Anterior cingulate cortex (tissue), 58 donors: ENCODE measurements at regions not wholly inside any gene's neighbourhood (a gene's known extent, or its start where the extent isn't known, plus 50 kb on each side); places are given as distances from the start of the nearest gene placed in this dataset.

ENCODE experiments used
- DNase-seq, 58 donors: peaks; one replicate each; lab custom pipeline; 2025; lab: John Stamatoyannopoulos, UW

- DNase-seq, result no peak
Measured at GRCh38 chr9:26334706-26335105, 557.9 kb downstream of the CAAP1 start.

GRCh38 chr9:26331223-26331622 lies 561.4 kb downstream of the CAAP1 start:
- DNase-seq, result no peak

DNA sequence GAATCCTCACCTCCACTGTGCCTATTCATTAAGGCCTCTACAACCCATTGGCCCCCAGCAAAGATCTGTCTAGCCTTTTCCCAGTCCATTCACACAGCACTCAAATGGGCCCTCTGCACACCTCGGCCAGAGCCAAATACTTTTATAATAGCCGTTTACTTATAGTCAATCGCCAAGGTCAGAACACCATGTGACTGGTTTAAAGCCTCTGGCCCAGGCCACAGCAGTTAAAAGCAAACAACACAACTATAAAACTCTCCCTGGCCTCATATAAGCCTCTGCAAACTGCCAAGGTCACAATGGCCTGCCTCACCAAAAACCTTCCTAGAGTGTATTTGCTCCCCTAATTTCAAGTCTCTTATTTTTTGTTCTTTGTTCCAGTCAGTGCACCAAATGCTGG lies 562.6 kb downstream of the CAAP1 start:
- DNase-seq, result no peak

- peak in 32 of 58 donors; percentile 2 to 53 (median 10) for DNase-seq
Measured at GRCh38 chr9:26326563-26326962, 566.0 kb downstream of the CAAP1 start.

- DNase-seq, result no peak
Measured at GRCh38 chr9:26325444-26325829, 567.2 kb downstream of the CAAP1 start.

GRCh38 chr9:26324786-26325443 lies 567.7 kb downstream of the CAAP1 start:
- no peak for DNase-seq

DNA sequence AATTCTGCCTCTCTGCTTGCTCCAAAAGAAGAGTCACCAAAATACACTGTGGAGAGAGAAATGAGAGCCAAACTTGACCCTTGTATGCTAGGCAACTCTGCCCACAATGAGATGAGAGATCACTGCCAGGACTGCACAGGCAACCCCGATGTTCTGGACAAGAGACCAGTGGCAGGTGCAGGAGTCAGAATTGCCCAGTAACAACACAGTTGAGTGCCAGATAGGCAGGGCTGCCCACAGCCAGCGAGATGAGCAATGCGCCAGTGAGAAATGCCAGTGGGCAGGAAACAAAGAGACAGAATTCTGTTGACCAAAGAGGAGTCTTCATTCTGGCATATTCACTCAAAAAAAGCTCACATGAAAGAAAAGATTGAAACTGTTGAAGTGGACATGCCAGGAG lies 570.7 kb downstream of the CAAP1 start:
- DNase-seq, result peak in 1 of 58 donors; percentile 14

DNA sequence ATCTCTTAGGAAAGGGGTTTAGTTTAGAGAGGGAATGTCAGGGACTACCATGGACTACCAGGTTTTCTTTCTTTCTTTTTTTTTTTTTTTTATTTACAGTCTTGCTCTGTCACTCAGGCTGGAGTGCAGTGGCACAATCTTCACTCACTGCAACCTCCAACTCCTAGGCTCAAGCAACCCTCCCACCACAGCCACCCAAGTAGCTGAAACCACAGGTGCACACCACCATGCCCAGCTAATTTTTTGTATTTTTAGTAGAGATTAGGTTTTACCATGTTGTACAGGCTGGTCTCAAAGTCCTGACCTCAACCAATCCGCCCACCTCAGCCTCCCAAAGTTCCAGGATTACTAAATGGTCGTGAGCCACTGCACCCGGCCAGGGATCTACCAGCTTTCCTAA lies 572.7 kb downstream of the CAAP1 start:
- DNase-seq, result no peak

DNA sequence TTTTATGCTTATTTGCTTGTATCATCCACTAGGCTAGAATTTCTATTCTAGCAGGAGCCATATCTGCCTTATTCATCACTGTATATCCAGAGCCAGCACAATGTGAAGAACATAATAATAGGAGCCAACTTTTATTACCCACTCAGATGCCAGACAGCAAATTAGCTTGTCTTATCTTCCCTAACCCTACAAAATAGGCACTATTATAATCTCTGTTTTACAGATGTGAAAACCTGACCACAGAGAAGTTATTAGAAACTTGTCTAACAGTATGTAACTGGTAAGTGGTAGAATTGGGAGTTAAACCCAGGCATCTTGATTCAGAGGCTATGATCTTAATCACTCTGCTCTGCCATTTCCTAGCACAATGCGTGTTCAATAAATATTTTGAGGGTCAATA lies 579.5 kb downstream of the CAAP1 start:
- DNase-seq, result no peak

DNA sequence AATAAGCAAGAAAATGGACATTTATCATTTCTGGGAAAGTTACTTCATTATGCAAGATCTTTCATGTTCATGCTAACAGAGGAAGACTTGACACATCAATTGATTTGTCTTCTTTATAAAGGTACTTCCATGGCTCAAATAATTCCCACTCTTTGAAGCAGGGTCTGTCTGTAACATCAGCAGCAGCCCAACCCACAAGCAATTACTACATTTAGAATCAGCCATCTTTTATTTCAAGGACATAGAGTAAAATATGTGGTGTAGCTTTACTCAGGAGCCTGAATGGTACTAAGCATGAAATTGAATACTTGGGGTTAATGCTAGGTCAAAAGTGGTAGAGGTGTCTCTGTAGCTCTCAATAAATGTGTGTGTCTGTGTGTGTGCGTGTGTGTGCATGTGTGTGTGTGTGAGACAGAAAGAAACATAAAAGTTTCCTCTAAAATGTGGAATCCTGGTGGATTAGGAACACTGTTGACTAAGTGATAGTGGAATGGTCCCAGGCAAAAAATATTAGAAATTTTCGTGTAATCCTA lies 581.1 kb downstream of the CAAP1 start:
- no peak for DNase-seq

- DNase-seq, result no peak
Measured at GRCh38 chr9:26310294-26310693, 582.3 kb downstream of the CAAP1 start.

GRCh38 chr9:26308328-26308727 lies 584.3 kb downstream of the CAAP1 start:
- no peak for DNase-seq

GRCh38 chr9:26301659-26302058 lies 590.9 kb downstream of the CAAP1 start:
- DNase-seq, result no peak

- no peak for DNase-seq
Measured at GRCh38 chr9:26301046-26301445, 591.6 kb downstream of the CAAP1 start.

DNA sequence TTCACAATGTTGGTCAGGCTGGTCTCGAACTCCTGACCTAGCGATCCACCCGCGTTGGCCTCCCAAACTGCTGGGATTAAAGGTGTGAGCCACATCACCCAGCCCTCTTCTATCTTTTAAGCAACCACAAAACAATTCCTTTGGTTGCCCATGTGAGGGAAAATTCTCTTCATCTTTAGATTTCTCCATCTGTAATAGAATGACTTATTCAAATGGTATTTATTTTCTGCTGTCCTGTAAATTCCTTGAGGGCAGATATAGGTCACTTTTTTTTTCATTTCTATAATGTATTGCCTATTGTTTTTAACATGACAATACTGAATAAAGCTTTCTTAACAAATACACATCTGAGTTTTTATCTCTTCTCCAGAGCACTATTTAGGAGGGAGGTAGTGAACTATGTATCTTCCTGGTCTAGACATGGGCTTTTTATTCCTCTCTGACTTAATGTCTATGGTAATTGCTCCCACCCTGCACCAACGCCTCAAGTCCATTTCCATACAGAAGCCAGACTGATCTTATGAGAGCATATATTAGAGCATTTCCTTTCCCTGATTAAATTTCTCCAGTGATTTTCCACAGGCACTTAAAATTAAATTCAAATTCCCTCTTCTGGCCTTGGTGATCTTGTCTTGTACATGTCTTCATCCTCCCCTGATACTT lies 595.6 kb downstream of the CAAP1 start:
- DNase-seq, result no peak

- no peak for DNase-seq
Measured at GRCh38 chr9:26292943-26293342, 599.7 kb downstream of the CAAP1 start.

DNA sequence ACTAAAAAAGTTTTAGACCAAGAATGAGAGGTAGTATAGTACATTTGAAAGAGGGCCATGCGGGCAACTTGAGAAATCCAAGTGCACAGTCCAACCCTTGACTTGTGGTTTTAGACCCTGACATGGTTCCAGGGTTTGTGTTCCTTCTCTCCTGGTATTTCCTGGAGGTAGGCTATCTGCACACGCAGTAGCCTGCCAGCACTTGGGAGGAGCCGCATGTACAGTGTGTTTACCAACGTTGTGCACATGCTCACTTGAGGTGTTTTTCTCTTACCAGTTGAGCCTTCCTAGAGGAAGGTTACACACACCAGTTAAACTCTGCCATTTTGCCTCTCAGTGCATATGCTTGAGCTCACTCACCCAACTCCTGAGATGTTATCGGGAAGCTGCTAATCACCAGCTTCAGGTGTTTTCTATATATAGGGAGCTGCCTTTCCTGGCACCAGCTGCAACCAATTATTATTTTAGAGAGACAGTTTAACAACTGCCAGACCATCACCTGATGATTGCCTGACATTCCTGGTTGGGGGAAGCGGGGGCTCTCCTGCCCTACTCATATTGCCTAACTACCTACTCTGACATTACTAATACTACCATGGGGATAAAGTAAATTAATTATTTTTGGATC lies 593.4 kb upstream of the TUSC1 start:
- no peak for DNase-seq

DNA sequence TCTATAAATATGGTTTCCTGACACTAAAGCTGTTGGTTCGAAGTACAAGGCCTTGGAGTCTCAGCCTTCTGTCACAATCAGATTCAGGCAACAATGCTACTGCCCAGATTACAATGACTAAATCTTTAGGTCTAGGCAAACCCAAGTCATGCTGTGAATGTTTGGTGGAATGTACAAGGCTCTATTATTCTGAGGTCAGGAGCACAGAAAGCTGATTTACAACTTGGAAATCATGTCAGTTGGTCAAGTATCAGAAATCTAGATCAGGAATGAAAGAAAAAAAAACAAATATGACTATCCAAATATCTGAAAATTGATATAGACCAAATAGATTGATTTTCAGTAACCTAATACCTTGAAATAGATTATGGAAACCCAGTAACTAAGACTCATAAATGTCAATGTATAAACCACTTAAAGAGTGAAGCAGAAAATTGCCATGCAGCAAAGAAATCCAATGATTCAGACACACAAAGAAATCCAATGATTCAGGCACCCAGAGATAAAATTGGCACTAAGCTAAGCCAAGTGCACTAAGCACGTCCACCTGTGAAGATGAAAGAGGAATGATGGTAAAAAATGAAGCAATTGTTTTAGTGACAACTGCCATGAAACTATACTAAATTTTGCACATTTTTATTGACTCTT lies 588.0 kb upstream of the TUSC1 start:
- DNase-seq, result no peak

GRCh38 chr9:26264709-26265601 lies 586.7 kb upstream of the TUSC1 start:
- no peak for DNase-seq

DNA sequence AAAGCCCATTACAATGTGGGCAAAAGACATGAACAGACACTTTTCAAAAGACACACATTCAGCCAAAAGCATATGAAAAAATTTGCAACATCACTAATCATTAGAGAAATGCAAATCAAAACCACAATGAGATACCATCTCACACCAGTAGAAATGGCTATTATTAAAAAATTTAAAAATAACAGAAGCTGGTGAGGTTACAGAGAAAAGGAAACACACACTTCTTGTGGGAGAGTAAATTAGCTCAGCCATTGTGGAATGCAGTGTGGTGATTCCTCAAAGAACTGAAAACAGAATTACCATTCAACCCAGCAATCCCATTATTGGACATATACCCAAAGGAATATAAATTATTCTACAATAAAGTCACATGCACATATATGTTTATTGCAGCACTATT lies 585.2 kb upstream of the TUSC1 start:
- DNase-seq, result no peak
